ENCODE measurements at regions not wholly inside any gene's neighbourhood (a gene's known extent, or its start where the extent isn't known, plus 50 kb on each side); places are given as distances from the start of the nearest gene placed in this dataset.

- TF ChIP-seq POLR2AphosphoS5 (IDR thresholded peaks at IDR 0.05; ENCODE audit: low read depth, low read length) (no peak), POLR2A (IDR thresholded peaks at IDR 0.05; ENCODE audit: low read depth, low read length) (no peak)
Observed at GRCh38 chr11:109364851-109365250, 57.1 kb upstream of the C11orf87 start.

Data from GM12892 (cell line).